ENCODE measurements at regions not wholly inside any gene's neighbourhood (a gene's known extent, or its start where the extent isn't known, plus 50 kb on each side); places are given as distances from the start of the nearest gene placed in this dataset.
A peak's percentile ranks its signal among the peaks of the same experiment; 100 is the strongest.

DNA sequence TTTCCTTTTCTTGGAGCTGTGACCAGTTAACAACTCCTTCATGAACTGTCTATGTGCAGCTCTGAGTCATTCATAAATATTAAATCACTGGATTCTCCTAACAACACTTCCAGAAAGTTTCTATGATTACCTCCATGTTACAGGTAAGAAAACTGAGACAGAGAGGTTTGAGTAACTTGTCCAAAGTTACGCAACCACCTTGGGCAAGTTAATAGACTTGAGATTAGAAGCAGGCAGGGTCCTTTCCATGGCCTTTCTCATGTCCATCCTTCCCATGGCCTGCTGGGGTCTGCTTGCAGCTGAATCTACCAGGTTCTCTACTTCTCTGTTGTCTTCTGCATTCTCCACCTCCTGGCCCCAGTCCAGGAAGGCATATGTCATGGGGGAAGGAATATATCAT is 648.8 kb upstream of the MKI67 start:
- intact Hi-C loops (cut with DNase I) = no loop called here
- no peak for DNase-seq (ENCODE audit: extremely low spot score in 2 of 2)
- no peaks in the 10 kb centered on the region for H3K27me3 ChIP-seq
- TF ChIP-seq, protein P1, sequence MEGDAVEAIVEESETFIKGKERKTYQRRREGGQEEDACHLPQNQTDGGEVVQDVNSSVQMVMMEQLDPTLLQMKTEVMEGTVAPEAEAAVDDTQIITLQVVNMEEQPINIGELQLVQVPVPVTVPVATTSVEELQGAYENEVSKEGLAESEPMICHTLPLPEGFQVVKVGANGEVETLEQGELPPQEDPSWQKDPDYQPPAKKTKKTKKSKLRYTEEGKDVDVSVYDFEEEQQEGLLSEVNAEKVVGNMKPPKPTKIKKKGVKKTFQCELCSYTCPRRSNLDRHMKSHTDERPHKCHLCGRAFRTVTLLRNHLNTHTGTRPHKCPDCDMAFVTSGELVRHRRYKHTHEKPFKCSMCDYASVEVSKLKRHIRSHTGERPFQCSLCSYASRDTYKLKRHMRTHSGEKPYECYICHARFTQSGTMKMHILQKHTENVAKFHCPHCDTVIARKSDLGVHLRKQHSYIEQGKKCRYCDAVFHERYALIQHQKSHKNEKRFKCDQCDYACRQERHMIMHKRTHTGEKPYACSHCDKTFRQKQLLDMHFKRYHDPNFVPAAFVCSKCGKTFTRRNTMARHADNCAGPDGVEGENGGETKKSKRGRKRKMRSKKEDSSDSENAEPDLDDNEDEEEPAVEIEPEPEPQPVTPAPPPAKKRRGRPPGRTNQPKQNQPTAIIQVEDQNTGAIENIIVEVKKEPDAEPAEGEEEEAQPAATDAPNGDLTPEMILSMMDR (IDR thresholded peaks at IDR 0.05) = no peak
- TF ChIP-seq POLR2AphosphoS5 (IDR thresholded peaks at IDR 0.05; ENCODE audit: insufficient read depth in 1 of 2, low read depth in 1 of 2) = no peak
- TF ChIP-seq POLR2A (IDR thresholded peaks at IDR 0.05) = no peak
- no peak overlapping the region for H3K27ac ChIP-seq
- H3K36me3 ChIP-seq = no peaks in the 10 kb centered on the region
- H3K4me3 ChIP-seq = no peak overlapping the region
- H3K4me1 ChIP-seq = no peaks in the 10 kb centered on the region
- no peaks in the 10 kb centered on the region for H3K9me3 ChIP-seq

- intact Hi-C loops (cut with DNase I) = no loop called here
- TF ChIP-seq POLR2A (IDR thresholded peaks at IDR 0.05) (no peak), POLR2AphosphoS5 (IDR thresholded peaks at IDR 0.05; ENCODE audit: insufficient read depth in 1 of 2, low read depth in 1 of 2) (no peak)
- Histone ChIP-seq H3K27ac (no peak overlapping the region), H3K36me3 (no peaks in the 10 kb centered on the region), H3K27me3 (no peaks in the 10 kb centered on the region), H3K4me1 (no peaks in the 10 kb centered on the region), H3K4me3 (no peak overlapping the region), H3K9me3 (no peaks in the 10 kb centered on the region)
- DNase-seq (ENCODE audit: extremely low spot score in 2 of 2) = no peak
These were observed 649.5 kb upstream of the MKI67 start for GRCh38 chr10:128775743-128776142.

- H3K27ac ChIP-seq = no peak overlapping the region
- no peaks in the 10 kb centered on the region for H3K27me3 ChIP-seq
- no peak for DNase-seq (ENCODE audit: extremely low spot score in 2 of 2)
- H3K4me3 ChIP-seq = no peak overlapping the region
- H3K36me3 ChIP-seq = no peaks in the 10 kb centered on the region
- intact Hi-C loops (cut with DNase I) = no loop called here
- TF ChIP-seq POLR2AphosphoS5 (IDR thresholded peaks at IDR 0.05; ENCODE audit: insufficient read depth in 1 of 2, low read depth in 1 of 2) = no peak
- TF ChIP-seq POLR2A (IDR thresholded peaks at IDR 0.05) = no peak
- H3K9me3 ChIP-seq = no peaks in the 10 kb centered on the region
- no peaks in the 10 kb centered on the region for H3K4me1 ChIP-seq
These were observed 650.5 kb upstream of the MKI67 start for GRCh38 chr10:128776673-128777252.

DNA sequence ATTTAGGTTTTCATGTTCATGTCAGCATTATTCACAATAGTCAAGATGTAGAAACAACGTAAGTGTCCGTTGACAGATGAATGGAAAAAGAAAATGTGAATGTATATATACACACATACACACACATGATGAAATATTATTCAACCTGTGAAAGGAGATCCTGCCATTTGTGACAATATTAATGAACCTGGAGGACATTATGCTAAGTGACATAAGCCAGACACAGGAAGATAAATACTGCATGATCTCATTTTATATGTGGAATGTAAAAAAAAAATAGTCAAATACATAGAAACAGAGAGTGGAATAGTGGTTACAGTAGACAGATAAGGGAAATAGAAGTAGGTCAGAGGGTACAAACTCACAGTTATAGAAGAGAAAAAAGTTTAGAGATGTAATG is 651.1 kb upstream of the MKI67 start:
- H3K4me1 ChIP-seq = no peaks in the 10 kb centered on the region
- H3K9me3 ChIP-seq = no peaks in the 10 kb centered on the region
- no peak overlapping the region for H3K27ac ChIP-seq
- intact Hi-C loops (cut with DNase I) = no loop called here
- H3K36me3 ChIP-seq = no peaks in the 10 kb centered on the region
- no peak overlapping the region for H3K4me3 ChIP-seq
- no peaks in the 10 kb centered on the region for H3K27me3 ChIP-seq
- no peak for DNase-seq (ENCODE audit: extremely low spot score in 2 of 2)
- TF ChIP-seq, protein P1 (IDR thresholded peaks at IDR 0.05) = no peak
- TF ChIP-seq POLR2AphosphoS5 (IDR thresholded peaks at IDR 0.05; ENCODE audit: insufficient read depth in 1 of 2, low read depth in 1 of 2) = no peak
- no peak for TF ChIP-seq POLR2A (IDR thresholded peaks at IDR 0.05)

GRCh38 chr10:128779416-128779815 is 653.2 kb upstream of the MKI67 start:
- TF ChIP-seq POLR2A (IDR thresholded peaks at IDR 0.05) (no peak), POLR2AphosphoS5 (IDR thresholded peaks at IDR 0.05; ENCODE audit: insufficient read depth in 1 of 2, low read depth in 1 of 2) (no peak)
- TF ChIP-seq, protein P1 (IDR thresholded peaks at IDR 0.05) = no peak
- intact Hi-C loops (cut with DNase I) = no loop called here

DNA sequence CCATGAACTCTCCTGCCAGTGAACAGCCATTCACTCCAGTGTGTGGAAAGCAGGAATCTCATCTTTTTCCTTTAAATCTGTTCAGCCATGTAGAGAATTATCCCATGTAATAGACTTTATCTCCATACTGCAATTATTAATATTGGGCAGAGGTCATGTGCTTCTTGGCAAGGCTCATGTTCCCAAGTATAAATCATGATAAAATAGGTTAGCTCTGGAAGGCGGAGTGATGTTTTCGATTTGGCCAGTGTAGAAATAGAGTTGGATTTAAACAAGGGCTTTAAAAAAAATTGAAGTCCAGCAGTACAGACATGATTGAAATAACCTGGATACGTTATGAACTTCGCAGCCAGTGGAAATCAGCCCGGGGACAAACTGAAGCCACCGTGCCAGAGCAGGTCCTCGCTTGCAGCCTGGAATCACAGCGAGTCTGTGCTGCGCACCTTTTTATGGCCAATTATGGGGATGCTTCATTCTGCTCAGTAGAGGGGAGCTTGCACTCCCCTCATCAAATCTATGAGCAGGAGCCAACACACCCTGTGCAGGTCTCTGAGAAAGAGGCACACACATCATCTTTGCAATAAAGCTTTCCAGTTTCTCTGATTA is 654.0 kb upstream of the MKI67 start:
- no peak overlapping the region for H3K4me3 ChIP-seq
- peak in 1 of 2 donors; percentile 58 for DNase-seq (ENCODE audit: extremely low spot score in 2 of 2)
- TF ChIP-seq, protein P1 (IDR thresholded peaks at IDR 0.05) = no peak
- TF ChIP-seq POLR2A (IDR thresholded peaks at IDR 0.05) (no peak), POLR2AphosphoS5 (IDR thresholded peaks at IDR 0.05; ENCODE audit: insufficient read depth in 1 of 2, low read depth in 1 of 2) (no peak)
- intact Hi-C loops (cut with DNase I) = no loop called here
- no peaks in the 10 kb centered on the region for H3K36me3 ChIP-seq
- H3K27ac ChIP-seq = no peak overlapping the region
- H3K9me3 ChIP-seq = no peaks in the 10 kb centered on the region
- H3K27me3 ChIP-seq = no peaks in the 10 kb centered on the region
- no peaks in the 10 kb centered on the region for H3K4me1 ChIP-seq

More at GRCh38 chr10:128779416-128779815, 653.2 kb upstream of the MKI67 start:
- no peaks in the 10 kb centered on the region for H3K9me3 ChIP-seq
- no peaks in the 10 kb centered on the region for H3K4me1 ChIP-seq
- H3K4me3 ChIP-seq = no peak overlapping the region
- no peaks in the 10 kb centered on the region for H3K36me3 ChIP-seq
- H3K27me3 ChIP-seq = no peaks in the 10 kb centered on the region
- no peak overlapping the region for H3K27ac ChIP-seq
- peak in 1 of 2 donors; percentile 8 for DNase-seq (ENCODE audit: extremely low spot score in 2 of 2)
